HS-5 (cell line): ENCODE measurements at regions not wholly inside any gene's neighbourhood (a gene's known extent, or its start where the extent isn't known, plus 50 kb on each side); places are given as distances from the start of the nearest gene placed in this dataset.
"Not testable (repeated sequence)": the region's sequence is repeated elsewhere in the genome, so short reads cannot be mapped to it uniquely, and the experiment has no call there.

Experiments used
- DNase-seq: peaks from one replicate; pipeline ENCODE4 v3.0.0-alpha.2; 2012; ENCODE audit warnings: low read depth

GRCh38 chr2:14828223-14828622 is 195.7 kb downstream of the LRATD1 start:
- DNase-seq, result no peak

DNA sequence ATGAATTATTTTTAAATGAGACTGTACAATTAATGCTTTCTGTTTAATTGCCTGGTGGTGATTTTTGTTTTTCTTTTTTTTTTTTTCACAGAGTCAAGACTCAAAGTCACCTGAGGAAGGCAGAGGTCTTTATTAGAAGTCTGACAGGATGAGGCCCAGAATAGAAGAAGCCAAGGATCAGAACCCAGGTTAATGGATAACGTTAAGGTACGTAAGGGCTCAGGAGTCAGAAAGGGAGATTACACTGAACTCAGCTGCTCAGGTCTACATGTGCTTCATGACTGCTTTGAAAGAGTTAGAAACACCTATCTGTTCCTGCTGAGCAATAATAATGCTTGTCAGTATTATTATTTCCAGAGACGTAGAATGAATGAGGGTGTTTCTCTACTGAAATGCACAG is 196.5 kb downstream of the LRATD1 start:
- no peak for DNase-seq

GRCh38 chr2:14831458-14831857 is 198.9 kb downstream of the LRATD1 start:
- no peak for DNase-seq

- DNase-seq, result no peak
Observed at GRCh38 chr2:14843507-14844204, 211.1 kb downstream of the LRATD1 start.

- DNase-seq, result no peak
Observed at GRCh38 chr2:14855751-14856150, 223.2 kb downstream of the LRATD1 start.

- DNase-seq, result no peak
Observed at GRCh38 chr2:14861181-14861580, 228.7 kb downstream of the LRATD1 start.

DNA sequence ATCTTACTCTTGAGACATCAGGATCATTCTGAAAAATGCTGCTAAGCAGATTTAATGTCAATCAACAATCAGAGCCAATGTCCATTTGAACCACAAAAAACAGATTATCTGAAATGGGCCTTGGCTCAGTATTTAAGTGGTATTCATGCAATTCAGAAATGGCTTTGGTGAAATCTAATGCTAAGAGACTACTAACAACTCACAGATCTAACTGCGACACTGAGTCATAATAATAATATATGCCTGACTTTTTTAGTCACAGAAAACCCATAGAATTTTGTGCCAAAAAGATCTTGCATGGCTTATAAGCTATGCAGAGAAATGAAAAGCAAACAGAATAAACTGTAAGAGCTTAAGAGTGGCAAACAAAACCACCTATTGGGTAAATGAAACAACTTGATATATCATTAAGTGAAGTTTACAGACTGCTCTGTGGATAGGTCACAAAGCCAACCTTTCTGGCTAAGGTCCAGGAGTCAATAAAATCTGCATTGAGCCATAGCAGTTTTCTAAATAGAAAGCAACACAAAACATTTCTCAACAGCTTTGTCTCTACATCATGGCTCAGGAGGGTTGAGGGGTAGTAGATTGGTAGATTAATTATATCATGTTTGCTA is 234.3 kb downstream of the LRATD1 start:
- no peak for DNase-seq

DNA sequence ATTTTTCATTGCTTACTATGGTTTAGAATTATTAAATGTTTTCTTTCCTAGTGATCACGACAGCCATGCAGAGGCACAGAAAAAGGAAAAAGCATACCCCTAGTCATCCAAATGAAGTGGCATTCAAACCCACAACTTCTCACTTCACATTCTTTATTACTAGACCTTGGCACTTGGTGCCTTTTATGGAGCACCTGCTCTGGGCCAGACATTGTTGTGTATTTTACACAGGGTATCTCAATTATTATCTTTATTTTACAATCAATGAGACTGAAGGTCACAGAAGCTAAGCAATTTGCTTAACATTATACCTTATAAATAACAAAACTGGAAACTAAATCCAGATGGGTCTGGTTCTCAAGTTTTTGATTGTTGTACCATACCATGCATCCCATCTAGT is 235.3 kb downstream of the LRATD1 start:
- DNase-seq, result no peak

DNA sequence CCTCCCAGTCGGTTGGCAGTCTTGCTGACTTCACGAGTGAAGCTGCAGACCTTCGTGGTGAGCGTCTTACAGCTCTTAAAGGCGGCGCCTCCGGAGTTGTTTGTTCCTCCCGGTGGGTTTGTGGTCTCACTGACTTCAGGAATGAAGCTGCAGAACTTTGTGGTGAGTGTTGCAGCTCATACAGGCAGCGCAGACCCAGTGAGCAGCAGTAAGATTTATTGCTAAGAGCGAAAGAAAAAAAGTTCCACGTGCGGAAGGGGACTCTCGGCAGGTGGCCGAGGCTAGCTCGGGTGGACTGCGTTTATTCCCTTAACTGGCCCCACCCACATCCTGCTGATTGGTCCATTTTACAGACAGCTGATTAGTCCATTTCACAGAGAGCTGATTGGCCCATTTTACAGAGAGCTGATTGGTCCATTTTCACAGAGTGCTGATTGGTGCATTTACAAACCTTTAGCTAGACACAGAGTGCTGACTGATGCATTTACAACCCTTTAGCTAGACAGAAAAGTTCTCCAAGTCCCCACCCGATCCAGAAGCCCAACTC is 240.3 kb downstream of the LRATD1 start:
- DNase-seq, result no peak

DNA sequence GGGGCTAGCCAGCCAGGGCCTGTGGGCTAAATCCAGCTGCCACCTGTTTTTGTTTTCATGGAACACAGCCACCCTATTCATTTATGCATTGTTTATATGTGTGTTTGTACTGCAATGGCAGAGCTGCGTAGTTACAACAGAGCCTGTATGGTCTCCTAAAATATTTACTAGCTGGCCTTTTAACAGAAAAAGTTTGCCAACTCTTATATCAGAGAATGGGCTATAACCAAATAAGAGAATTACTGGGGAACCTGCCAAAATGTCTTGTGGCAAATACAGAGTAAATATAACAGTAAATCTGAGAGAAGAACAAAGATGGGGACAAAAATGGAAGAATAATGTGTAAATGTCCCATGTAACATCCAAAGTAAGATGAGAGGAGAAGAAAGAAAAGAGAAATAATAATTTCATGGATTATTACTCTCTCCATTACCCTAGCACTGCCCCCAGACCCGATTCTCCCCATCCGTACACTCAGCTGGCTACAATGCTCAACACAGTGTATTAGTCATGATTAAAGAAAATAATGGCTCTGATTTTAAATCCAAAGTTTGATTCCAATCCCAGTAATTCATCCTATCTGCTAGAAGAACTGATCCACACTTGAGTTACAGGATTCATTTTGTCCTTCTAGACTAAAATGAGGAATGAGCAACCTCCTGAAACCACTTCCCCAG is 249.3 kb downstream of the LRATD1 start:
- no peak for DNase-seq

DNA sequence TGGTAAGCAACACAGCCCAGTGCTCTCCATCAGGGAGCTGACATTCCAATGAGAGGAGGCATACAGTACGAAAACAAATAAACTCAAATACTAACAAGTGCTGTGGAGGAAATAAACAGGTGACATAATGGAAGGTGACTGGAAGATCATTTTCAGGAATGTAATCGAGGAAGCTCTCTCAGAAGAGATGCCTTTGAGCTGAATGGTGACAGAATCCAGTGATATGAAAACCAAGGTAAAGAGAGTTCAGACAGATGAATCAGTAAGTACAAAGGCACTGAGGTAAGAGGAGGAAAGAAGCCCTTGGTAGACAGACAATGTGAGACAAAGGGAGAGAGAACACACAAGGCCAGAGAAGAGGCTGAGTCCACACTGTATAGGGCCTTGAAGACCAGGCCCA is 252.1 kb downstream of the LRATD1 start:
- DNase-seq, result no peak

DNA sequence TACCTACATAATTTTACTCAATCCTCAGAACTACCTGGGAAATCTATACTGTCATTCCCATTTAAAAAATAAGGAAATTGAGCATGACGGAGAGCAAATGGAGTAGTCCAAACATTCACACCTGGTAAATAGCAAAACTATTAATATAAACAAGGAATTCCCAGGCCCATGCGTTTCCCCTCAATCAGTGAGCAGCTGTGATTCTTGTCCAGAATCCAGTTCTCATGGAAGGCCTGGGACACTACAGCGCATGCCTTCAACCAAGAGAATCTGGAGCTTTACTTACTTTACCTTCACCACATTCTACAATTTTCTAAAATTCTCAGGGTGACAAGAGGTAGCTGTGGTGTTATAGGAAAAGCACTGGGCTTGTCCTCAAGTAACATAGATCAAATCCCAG is 259.0 kb downstream of the LRATD1 start:
- no peak for DNase-seq

DNA sequence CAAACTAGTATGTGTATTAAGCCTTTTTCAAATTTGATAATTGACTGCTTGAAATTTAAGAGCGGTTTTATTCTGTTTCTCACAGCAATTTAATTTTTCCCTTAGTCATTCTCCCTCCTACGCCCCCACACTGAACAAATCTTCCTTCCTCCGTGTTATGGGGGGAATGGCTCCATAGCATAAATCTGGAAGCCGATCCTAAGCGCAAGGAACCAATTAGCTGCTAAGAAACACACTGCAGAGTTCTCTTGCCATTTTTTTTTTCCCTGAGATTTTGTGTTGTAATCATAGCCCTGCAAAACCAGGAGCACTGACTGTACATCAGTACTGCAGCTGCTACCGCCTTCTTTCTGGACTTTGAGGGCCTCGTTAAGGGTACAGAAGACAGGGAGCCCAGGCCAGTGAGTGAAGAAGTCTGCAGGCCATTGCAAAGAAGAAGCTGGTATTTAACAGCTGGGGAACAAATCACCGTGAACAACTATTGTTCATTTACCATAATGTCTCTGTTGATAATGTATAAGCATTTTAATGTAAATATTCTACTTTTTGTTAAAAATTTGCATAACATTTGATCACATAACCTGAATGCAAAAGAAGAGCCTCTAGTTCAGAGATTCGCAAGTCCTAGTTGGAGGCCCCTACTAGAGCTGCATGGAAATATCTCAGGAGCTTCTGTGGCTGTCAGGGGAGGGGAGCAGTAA is 264.0 kb downstream of the LRATD1 start:
- DNase-seq, result no peak

DNA sequence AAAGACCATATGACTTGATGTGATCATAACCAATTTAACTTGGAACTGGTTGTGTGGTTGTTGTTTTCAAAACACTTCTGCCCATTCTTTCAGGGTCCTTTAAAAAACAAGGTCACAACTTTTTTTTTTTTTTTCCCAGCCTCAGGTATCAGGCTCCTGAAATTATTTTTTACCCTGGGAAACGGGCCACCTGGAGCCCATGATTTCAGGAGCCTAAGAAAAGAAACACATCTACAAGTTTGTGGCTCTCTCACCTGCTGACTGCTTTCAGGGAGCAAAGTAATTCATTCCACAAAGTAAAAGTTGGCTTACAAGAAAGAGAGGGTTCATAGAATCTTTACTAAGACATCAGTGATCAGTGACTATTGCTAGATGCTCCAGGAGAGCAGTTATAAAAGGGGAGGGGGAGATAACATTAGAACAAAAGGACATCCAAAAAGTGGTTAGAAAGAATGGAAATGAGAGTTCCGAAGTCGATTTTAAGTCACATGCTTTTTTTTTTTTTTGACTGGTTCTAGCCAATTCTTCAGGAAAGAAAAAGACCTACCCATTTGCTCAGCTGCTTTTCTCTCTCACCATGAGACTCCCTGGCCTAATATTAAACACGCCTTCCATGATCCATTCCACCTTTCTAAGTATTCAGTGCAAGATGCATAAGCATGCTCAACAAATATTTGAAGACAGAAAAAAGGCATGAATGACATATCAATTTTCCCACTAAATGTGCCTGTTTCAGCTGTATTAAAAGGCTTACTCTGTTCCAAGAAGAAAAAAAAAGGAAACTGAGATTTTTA is 267.3 kb downstream of the LRATD1 start:
- no peak for DNase-seq

DNA sequence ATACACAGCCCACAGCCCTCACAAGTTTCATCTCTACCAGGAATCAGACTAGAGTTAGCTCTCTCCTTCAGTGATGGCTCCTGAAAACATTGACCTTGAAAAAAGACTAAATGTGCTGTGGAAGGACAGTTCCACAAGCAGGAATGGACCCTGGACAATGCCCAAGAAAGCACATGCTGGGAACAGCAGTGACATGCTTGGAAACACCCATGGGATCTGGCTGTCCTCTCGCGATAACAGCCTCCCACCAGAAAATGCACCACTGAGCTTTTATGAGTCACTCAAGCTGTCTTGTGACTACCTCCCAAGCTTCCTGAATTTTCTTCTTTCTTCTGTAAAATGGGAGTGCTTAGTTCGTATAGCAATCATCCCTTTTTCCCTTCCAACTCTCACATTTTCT is 269.2 kb downstream of the LRATD1 start:
- no peak for DNase-seq

DNA sequence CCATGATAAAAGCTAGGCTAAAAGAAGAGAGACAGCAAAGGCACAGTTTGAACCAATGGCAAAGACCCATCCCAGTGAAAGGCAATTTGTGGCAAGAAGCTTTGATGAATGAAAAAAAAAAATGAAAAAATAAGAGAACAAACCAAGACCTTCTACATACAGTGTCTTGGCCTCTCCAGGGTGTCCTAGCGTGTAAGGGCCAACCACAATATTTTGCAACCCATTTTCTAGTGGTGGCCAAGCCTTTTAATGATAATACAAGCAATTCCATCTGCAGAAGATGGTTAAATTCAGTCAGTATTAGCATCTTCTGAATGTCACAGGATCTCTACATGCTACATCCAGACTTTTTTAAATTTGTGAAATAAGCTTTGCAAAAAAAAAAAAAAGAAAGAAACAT is 270.4 kb downstream of the LRATD1 start:
- DNase-seq, result no peak

GRCh38 chr2:14903709-14904374 is 271.3 kb downstream of the LRATD1 start:
- DNase-seq, result no peak

- DNase-seq, result not testable (repeated sequence)
Observed at GRCh38 chr2:14904378-14904777, 271.9 kb downstream of the LRATD1 start.

DNA sequence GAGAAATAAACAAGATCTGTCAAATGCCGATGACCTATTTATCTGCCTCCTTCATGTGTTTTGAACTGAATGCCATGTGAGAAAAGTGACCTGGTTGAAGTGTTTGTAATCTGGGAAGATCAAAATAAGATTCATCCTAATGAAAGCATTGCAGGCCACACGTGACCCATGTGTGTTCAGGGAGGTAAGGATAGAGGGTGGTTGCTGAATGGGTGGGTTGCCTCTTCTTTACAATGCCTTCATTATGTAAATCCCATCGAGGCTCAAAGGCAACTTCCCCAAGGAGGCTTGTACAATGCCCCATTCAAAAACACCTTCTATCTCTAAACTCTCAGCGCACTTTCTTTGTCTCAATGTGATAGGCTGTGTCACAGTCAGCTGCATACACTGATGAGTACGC is 273.1 kb downstream of the LRATD1 start:
- DNase-seq, result no peak

GRCh38 chr2:14907014-14907612 is 274.6 kb downstream of the LRATD1 start:
- DNase-seq, result no peak

DNA sequence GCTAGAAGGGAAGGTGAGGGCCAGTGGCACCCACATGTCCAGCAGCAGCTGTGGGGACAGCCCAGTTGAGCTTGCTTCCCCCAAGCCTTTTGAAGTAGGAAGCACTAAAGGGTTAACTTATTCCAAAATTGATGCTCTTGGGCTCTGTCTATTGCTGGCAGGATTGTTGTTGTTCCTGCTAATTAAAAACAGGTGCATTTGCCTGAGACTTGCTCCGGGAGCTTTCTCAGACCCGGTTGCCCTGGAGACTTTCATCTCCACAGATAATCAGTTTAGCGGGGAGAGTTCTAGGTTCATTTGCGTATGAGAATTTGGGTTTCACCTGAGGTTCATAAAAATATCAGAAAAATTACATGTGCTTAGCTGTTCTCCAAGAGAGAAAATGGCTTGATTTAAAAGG is 277.3 kb downstream of the LRATD1 start:
- DNase-seq, result no peak
